Brain microvascular endothelial cell (primary cell): ENCODE measurements at regions not wholly inside any gene's neighbourhood (a gene's known extent, or its start where the extent isn't known, plus 50 kb on each side); places are given as distances from the start of the nearest gene placed in this dataset.
"Not testable (repeated sequence)": the region's sequence is repeated elsewhere in the genome, so short reads cannot be mapped to it uniquely, and the experiment has no call there.

ENCODE experiments used
- DNase-seq: peaks from one replicate; pipeline ENCODE4 v3.0.0-alpha.2; 2020
- H3K27ac ChIP-seq: fragments of 250-450 bp; sonication (Bioruptor Pico); 2 replicates; pipeline ENCODE4 v1.5.1; 2020; ENCODE audit warnings: mild to moderate bottlenecking, moderate library complexity
- H3K27me3 ChIP-seq: fragments of 250-450 bp; sonication (Bioruptor Pico); replicated peaks from 2 replicates; pipeline ENCODE4 v1.5.1; 2020; ENCODE audit warnings: mild to moderate bottlenecking
- H3K36me3 ChIP-seq: fragments of 250-450 bp; sonication (Bioruptor Pico); replicated peaks from 2 replicates; pipeline ENCODE4 v1.5.1; 2020; ENCODE audit warnings: mild to moderate bottlenecking
- H3K4me3 ChIP-seq: 2 replicates; pipeline ENCODE4 v1.5.1; 2011; ENCODE audit warnings: low read depth, mild to moderate bottlenecking, control low read depth, low read length, moderate library complexity
- CTCF ChIP-seq: IDR thresholded peaks from 2 replicates; pipeline ENCODE4 v1.5.1; 2011; ENCODE audit warnings: low read depth, mild to moderate bottlenecking, moderate library complexity, low read length, control low read depth, inconsistent platforms; ENCODE audit errors: missing control alignments
- in situ Hi-C: cut with HindIII; loops from 2 replicates; pipeline ENCODE4 v1.10.0; 2017; ENCODE audit warnings: low sequenced_read_pairs, low pct_ligation_motif_present

DNA sequence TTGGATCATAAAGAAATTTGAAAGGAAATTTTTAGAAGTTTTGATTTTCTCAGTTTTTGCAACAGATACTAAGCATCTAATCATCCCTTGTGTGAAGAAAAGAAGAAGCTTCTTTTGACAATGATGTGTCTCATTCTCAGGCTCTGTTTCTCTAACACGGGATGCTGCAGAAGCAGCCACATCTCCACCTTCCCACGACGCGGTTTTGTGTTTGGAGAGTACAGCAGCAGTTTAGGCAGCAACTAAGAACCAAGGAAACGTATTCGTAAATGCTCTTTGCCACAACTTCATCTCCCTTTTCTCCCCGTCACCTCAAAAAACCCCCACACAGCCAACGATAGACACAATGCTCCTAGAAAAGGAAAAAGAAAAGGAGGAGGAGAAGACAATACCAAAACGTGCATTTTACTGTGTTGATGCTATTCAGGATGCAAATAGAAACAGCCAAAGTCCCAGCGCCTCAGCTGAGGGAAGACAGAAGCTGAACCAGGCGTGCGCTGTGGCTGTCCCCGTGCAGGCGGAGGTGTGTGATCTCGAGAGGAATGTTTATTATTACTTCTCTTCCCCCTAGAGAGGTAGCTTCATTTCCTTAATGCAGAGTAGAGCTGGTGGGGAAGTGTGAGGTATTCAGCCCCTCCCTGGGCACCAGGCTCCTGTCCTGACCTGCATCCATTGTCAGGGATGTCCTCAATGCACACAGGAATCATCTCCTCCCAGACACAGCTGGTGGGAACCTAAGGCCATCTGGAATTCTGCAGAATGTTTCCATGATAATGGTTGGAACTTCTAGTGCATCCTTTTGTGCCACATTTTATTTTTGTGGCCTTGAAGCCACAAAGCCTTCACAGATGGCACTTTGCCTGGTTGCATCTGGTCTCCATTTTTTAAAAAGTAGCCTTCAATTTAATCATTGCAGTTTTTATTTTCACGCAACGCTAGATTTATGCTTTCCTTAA is 174.6 kb upstream of the KLF6 start:
- in situ Hi-C loops = no loop called here
- H3K36me3 ChIP-seq = no peaks in the 10 kb centered on the region
- no peak for DNase-seq
- no peaks in the 10 kb centered on the region for H3K27me3 ChIP-seq
- no peak overlapping the region for H3K27ac ChIP-seq
- no peak overlapping the region for H3K4me3 ChIP-seq
- TF ChIP-seq CTCF = no peak

DNA sequence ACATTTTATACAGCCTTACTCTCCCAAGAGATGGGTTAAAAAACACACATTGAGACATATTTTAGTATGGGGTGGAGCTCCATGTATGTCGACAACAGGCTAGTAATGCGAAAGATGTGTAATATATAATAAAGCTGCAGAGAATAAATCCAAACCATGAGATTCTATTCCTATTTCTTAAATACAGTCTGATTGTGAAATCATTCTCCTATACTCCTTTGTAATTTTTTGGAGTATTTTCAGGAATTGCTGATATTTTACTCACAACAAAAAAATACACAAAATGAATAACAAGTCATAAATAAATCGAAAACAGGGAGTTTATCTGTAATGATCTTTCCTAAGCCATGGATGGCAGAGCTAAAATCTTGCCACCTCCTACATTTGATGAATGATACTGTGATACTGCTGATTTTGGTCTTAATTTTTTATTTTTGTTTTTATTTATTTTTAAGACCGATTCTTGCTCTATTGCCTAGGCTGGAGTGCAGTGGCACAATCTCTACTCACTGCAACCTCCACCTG is 173.5 kb upstream of the KLF6 start:
- no peak for TF ChIP-seq CTCF
- no peak overlapping the region for H3K4me3 ChIP-seq
- no peaks in the 10 kb centered on the region for H3K36me3 ChIP-seq
- no peaks in the 10 kb centered on the region for H3K27me3 ChIP-seq
- in situ Hi-C loops = no loop called here
- no peak for DNase-seq
- no peak overlapping the region for H3K27ac ChIP-seq

DNA sequence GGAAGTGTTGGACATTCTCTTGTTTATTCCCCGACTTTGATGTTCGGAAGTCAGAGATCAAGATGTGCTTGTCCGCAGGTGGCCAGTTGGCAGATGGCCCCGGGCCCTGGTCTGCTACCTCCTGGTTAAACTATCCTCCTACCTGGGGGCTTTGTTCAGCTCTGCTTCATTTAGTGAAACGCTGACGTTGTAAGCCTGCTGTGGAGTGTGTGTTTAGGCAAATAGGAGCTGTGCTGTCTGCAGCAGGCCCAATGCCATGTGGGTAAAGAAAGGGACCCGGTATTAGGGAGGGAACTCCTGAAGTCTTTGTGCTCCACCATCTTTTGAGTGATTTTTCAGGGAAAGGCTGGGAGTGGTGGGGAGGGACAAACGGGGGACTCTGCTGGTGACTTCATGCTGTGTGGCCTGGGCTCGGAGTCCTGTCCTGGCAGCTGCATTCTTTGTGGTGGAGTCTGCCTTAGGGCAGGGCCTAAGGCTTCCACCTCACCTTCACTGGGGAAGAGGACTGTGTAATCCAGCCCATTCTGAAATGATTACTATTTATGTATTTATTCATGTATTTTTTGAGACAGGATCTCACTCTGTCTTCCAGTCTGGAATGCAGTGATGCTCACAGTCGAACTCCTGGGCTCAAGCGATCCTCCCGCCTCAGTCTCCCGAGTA is 171.1 kb upstream of the KLF6 start:
- Histone ChIP-seq H3K27me3 (no peaks in the 10 kb centered on the region), H3K27ac (no peak overlapping the region), H3K36me3 (no peaks in the 10 kb centered on the region), H3K4me3 (no peak overlapping the region)
- DNase-seq = no peak
- in situ Hi-C loops = no loop called here
- no peak for TF ChIP-seq CTCF

DNA sequence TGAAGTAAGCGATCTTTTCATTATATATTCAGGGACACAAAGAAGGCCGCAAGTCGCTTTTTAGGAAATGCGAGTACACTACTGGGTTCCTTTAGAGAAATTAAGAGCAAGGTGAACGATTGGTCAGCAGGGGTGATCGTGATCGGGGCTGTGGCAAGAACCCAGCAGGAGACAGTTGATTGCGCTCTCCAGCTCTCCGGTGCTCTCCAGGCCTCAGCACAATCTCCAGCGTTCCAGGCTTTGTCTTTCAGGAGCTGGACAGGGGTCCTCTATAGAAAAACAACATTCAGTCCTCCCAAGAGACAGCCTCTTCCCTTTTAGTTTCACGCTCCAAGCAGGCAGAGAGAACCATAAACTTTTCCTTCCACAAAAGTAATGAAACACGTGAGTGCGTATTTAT is 170.5 kb upstream of the KLF6 start:
- H3K36me3 ChIP-seq = no peaks in the 10 kb centered on the region
- in situ Hi-C loops = no loop called here
- peak; percentile 60 for DNase-seq
- peak; percentile 8 for TF ChIP-seq CTCF
- no peak overlapping the region for H3K4me3 ChIP-seq
- H3K27ac ChIP-seq = no peak overlapping the region
- no peaks in the 10 kb centered on the region for H3K27me3 ChIP-seq

GRCh38 chr10:3954615-3955014 is 169.6 kb upstream of the KLF6 start:
- no peaks in the 10 kb centered on the region for H3K36me3 ChIP-seq
- no peak for TF ChIP-seq CTCF
- no peak overlapping the region for H3K4me3 ChIP-seq
- no peak for DNase-seq
- no peak overlapping the region for H3K27ac ChIP-seq
- H3K27me3 ChIP-seq = no peaks in the 10 kb centered on the region
- in situ Hi-C loops = no loop called here

- in situ Hi-C loops, H3K4me3 ChIP-seq, DNase-seq, H3K36me3 ChIP-seq, H3K27ac ChIP-seq, H3K27me3 ChIP-seq: not testable (repeated sequence)
Measured at GRCh38 chr10:3954007-3954406, 169.0 kb upstream of the KLF6 start.
